ENCODE measurements at regions not wholly inside any gene's neighbourhood (a gene's known extent, or its start where the extent isn't known, plus 50 kb on each side); places are given as distances from the start of the nearest gene placed in this dataset.

DNA sequence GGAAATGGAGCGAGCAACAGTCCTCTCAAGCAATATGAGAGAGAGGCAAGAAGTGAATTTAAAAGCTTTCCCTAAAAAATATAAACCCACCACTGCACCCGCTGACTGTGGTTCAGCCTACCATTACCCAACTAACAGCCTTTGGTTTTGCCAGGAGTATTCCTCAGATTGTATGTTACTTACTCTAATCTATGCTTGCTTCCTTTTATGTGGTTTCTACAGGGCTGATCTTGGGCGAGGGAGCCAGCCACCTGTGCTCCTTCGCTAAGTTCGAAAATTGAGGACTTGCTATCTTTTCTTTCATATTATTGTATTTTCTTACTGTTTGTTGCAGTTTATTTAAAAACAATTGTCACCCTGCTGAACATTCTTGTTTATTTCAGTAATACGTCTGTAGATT is 101.1 kb downstream of the DDX53 start:
- H3K27ac ChIP-seq, result no peak overlapping the region

DNA sequence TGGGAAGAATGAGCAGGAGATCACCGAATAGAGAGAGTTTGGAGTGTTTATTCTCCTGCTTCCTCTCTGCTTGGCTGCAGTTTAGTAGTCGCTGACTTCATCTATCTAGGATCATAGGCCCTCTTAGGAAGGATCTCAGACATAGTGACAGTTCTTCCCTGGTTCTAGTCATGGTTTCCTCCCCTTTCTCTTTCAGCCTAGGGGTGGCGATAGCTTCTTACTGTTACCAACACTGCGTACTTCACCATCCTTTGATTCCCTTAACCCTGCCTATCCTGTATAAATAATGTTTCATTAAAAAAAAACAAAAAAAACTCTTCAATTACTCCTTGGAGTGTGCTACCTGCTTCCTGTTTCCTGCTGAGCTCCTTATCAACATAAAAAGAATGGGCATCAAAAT is 103.8 kb downstream of the DDX53 start:
- Histone ChIP-seq H3K9me3 (no peaks in the 10 kb centered on the region), H3K4me3 (no peak overlapping the region), H3K36me3 (no peaks in the 10 kb centered on the region), H3K27me3 (replicated peaks; ENCODE audit: insufficient read depth) (no peaks in the 10 kb centered on the region), H3K4me1 (replicated peaks) (no peaks in the 10 kb centered on the region), H3K27ac (no peak overlapping the region)
- TF ChIP-seq, protein P1, sequence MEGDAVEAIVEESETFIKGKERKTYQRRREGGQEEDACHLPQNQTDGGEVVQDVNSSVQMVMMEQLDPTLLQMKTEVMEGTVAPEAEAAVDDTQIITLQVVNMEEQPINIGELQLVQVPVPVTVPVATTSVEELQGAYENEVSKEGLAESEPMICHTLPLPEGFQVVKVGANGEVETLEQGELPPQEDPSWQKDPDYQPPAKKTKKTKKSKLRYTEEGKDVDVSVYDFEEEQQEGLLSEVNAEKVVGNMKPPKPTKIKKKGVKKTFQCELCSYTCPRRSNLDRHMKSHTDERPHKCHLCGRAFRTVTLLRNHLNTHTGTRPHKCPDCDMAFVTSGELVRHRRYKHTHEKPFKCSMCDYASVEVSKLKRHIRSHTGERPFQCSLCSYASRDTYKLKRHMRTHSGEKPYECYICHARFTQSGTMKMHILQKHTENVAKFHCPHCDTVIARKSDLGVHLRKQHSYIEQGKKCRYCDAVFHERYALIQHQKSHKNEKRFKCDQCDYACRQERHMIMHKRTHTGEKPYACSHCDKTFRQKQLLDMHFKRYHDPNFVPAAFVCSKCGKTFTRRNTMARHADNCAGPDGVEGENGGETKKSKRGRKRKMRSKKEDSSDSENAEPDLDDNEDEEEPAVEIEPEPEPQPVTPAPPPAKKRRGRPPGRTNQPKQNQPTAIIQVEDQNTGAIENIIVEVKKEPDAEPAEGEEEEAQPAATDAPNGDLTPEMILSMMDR (IDR thresholded peaks at IDR 0.05), result no peak
- TF ChIP-seq POLR2AphosphoS5 (IDR thresholded peaks at IDR 0.05) (no peak), POLR2A (IDR thresholded peaks at IDR 0.05) (no peak)
- intact Hi-C loops (cut with DNase I), result no loop called here
- no peak for DNase-seq (ENCODE audit: low spot score)
- WGBS, result 88% methylated on average over 4 of the region's 4 CpGs

More for the DNA sequence above, 101.1 kb downstream of the DDX53 start:
- Histone ChIP-seq H3K27me3 (replicated peaks; ENCODE audit: insufficient read depth) (no peaks in the 10 kb centered on the region), H3K9me3 (no peaks in the 10 kb centered on the region), H3K36me3 (no peaks in the 10 kb centered on the region), H3K4me1 (replicated peaks) (no peaks in the 10 kb centered on the region), H3K4me3 (no peak overlapping the region)
- no peak for DNase-seq (ENCODE audit: low spot score)
- TF ChIP-seq, protein P1 (IDR thresholded peaks at IDR 0.05), result no peak
- no peak for TF ChIP-seq POLR2A (IDR thresholded peaks at IDR 0.05)
- TF ChIP-seq POLR2AphosphoS5 (IDR thresholded peaks at IDR 0.05), result no peak
- intact Hi-C loops (cut with DNase I), result no loop called here
- 96% methylated on average over 6 of the region's 6 CpGs for WGBS

DNA sequence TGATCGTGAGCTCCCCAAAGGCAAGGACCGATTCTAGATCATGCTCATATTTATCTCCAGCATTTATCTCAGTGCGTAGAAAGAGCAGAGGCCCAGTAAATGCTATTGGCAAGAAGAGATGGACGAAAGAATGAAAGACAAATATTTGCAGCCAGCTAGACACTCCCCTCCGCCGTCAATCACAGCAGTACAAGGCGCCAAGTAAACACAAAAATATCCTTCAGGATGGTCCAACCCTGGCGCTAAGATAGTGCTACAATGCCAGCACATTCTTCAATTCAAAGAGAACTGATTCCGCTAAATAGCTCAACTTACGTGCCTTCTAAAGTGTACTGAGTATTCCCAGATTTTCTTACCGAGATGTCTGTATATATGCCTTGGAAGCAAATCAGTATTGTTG is 114.5 kb downstream of the DDX53 start:
- DNase-seq (ENCODE audit: low spot score), result peak; percentile 8
- Histone ChIP-seq H3K27me3 (replicated peaks; ENCODE audit: insufficient read depth) (no peaks in the 10 kb centered on the region), H3K9me3 (no peaks in the 10 kb centered on the region), H3K4me1 (replicated peaks) (no peaks in the 10 kb centered on the region), H3K36me3 (no peaks in the 10 kb centered on the region), H3K27ac (no peak overlapping the region), H3K4me3 (no peak overlapping the region)
- intact Hi-C loops (cut with DNase I), result no loop called here
- TF ChIP-seq POLR2AphosphoS5 (IDR thresholded peaks at IDR 0.05) (no peak), POLR2A (IDR thresholded peaks at IDR 0.05) (no peak)
- TF ChIP-seq, protein P1 (IDR thresholded peaks at IDR 0.05), result no peak
- WGBS, result 46% methylated on average over 11 of the region's 11 CpGs

DNA sequence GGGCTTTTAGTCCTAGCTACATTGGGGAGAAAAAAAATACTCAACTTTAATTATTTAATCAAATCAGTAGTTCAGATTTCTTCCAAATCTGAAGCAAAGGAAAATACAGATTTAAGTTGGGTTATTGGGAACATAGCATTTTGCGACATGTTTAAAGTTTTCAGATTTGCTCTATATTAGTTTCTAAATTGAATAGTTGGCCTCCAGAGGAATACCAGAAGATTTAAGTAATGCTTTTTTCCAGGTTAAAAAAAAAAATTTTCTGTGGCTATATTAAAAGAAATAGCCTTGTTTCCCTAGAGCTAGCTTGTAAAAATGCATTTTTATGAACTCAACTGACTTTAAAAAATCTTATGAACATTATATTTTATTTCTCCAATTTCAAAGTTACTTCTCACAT is 115.9 kb downstream of the DDX53 start:
- no peaks in the 10 kb centered on the region for H3K9me3 ChIP-seq
- intact Hi-C loops (cut with DNase I), result no loop called here
- no peaks in the 10 kb centered on the region for H3K27me3 ChIP-seq (replicated peaks; ENCODE audit: insufficient read depth)
- H3K4me3 ChIP-seq, result no peak overlapping the region
- no peaks in the 10 kb centered on the region for H3K36me3 ChIP-seq
- TF ChIP-seq POLR2AphosphoS5 (IDR thresholded peaks at IDR 0.05), result no peak
- H3K27ac ChIP-seq, result no peak overlapping the region
- no peaks in the 10 kb centered on the region for H3K4me1 ChIP-seq (replicated peaks)
- DNase-seq (ENCODE audit: low spot score), result no peak
- 95% methylated on average over 1 of the region's 1 CpG for WGBS

DNA sequence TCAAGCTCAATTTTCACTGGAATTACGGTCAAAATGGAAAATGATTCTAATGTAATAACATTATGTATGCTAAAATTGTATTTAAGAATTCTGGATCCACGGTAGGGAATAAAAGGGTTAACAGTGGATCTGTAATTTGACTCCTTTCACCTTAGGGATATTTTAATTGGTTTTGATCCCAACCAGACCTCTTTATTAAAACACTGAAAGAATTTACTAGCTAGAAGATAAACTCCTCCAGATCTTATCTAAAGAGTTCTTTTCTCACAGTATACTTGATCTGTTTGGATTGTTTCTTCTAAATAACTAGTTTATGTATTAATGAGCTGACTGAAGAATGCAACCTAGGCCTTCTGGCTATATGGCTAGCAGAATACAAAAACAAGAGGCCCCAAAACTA is 118.4 kb downstream of the DDX53 start:
- Histone ChIP-seq H3K4me3 (no peak overlapping the region), H3K36me3 (no peaks in the 10 kb centered on the region), H3K27me3 (replicated peaks; ENCODE audit: insufficient read depth) (no peaks in the 10 kb centered on the region), H3K27ac (no peak overlapping the region), H3K4me1 (replicated peaks) (no peaks in the 10 kb centered on the region), H3K9me3 (no peaks in the 10 kb centered on the region)
- 43% methylated on average over 2 of the region's 2 CpGs for WGBS
- no peak for DNase-seq (ENCODE audit: low spot score)
- no peak for TF ChIP-seq POLR2A (IDR thresholded peaks at IDR 0.05)
- TF ChIP-seq POLR2AphosphoS5 (IDR thresholded peaks at IDR 0.05), result no peak
- TF ChIP-seq, protein P1 (IDR thresholded peaks at IDR 0.05), result no peak
- intact Hi-C loops (cut with DNase I), result no loop called here

Data from prostate gland (tissue), 2 donors.